ENCODE measurements at regions not wholly inside any gene's neighbourhood (a gene's known extent, or its start where the extent isn't known, plus 50 kb on each side); places are given as distances from the start of the nearest gene placed in this dataset.

DNA sequence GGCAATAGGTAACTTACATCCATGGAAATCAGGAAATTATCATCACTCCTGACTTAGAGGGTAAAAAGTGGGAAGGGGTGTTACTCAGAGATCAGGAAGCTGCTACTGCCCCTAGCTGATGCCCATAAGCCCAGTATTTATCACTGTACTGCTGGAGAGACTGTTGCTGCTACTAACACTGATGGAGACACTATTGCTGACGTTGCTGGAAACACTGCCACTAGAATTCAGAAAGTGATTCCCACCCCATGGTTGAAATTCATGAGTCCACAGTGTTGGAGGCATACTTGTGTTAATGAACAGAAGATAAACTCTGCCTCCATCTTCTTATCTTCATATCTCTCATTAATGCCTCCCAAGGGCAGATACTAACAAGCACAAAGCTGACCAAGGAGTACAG is 97.6 kb downstream of the MTX3 start:
- no peaks in the 10 kb centered on the region for H3K36me3 Mint-ChIP-seq (ENCODE audit: low read depth)
- H3K27me3 Mint-ChIP-seq = peaks cover 59% of the 10 kb centered on the region
- H3K4me3 Mint-ChIP-seq = no peak overlapping the region
- no peaks in the 10 kb centered on the region for H3K4me1 Mint-ChIP-seq (ENCODE audit: low read depth)
- Histone ChIP-seq H3K4me3 (ENCODE audit: low read length) (no peak overlapping the region), H3K9me3 (ENCODE audit: control insufficient read depth in 1 of 2, insufficient read depth in 1 of 2, low read length in 2 of 2) (peaks cover 0 to 5% of the 10 kb centered on the region in 2 experiments), H3K27me3 (ENCODE audit: control insufficient read depth in 1 of 2, insufficient read depth in 2 of 2, low read length in 2 of 2) (peaks cover 11 to 35% of the 10 kb centered on the region in 2 experiments), H3K4me1 (ENCODE audit: insufficient read depth, low read length) (no peaks in the 10 kb centered on the region), H3K36me3 (ENCODE audit: insufficient read depth, low read length) (no peaks in the 10 kb centered on the region), H3K27ac (ENCODE audit: low read depth in 1 of 2, low read length in 2 of 2) (no peak overlapping the region)
- no peaks in the 10 kb centered on the region for H3K9me3 Mint-ChIP-seq
- DNase-seq (no peak), ATAC-seq (ENCODE audit: poor library complexity) (no peak)
- CTCF ChIA-PET = no interaction called here
- H3K27ac Mint-ChIP-seq = no peak overlapping the region
- TF ChIP-seq, protein P1, sequence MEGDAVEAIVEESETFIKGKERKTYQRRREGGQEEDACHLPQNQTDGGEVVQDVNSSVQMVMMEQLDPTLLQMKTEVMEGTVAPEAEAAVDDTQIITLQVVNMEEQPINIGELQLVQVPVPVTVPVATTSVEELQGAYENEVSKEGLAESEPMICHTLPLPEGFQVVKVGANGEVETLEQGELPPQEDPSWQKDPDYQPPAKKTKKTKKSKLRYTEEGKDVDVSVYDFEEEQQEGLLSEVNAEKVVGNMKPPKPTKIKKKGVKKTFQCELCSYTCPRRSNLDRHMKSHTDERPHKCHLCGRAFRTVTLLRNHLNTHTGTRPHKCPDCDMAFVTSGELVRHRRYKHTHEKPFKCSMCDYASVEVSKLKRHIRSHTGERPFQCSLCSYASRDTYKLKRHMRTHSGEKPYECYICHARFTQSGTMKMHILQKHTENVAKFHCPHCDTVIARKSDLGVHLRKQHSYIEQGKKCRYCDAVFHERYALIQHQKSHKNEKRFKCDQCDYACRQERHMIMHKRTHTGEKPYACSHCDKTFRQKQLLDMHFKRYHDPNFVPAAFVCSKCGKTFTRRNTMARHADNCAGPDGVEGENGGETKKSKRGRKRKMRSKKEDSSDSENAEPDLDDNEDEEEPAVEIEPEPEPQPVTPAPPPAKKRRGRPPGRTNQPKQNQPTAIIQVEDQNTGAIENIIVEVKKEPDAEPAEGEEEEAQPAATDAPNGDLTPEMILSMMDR (IDR thresholded peaks at IDR 0.05) = no peak
- POLR2A ChIA-PET = no interaction called here
- intact Hi-C loops (cut with DNase I, micrococcal nuclease) = no loop called here

DNA sequence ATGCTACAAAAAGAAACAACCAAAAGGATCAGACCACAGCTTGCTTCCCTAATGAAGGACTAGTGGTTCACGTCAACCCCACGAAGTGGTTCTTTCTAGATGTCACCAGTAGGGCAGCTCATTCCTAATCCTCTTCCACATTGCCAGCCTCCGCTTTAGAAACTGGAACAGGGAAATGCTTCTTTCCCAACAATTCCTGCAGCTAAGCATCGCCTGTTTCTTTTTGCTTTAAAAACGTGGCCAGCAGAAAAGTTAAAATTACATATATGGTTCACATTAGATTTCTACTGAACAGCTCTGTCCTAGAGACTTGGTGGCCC is 100.2 kb downstream of the MTX3 start:
- H3K36me3 Mint-ChIP-seq (ENCODE audit: low read depth) = no peaks in the 10 kb centered on the region
- H3K9me3 Mint-ChIP-seq = no peaks in the 10 kb centered on the region
- Histone ChIP-seq H3K4me1 (ENCODE audit: insufficient read depth, low read length) (no peaks in the 10 kb centered on the region), H3K27me3 (ENCODE audit: control insufficient read depth in 1 of 2, insufficient read depth in 2 of 2, low read length in 2 of 2) (peaks cover 11 to 26% of the 10 kb centered on the region in 2 experiments), H3K4me3 (ENCODE audit: low read length) (no peak overlapping the region), H3K27ac (ENCODE audit: low read depth in 1 of 2, low read length in 2 of 2) (no peak overlapping the region), H3K36me3 (ENCODE audit: insufficient read depth, low read length) (no peaks in the 10 kb centered on the region), H3K9me3 (ENCODE audit: control insufficient read depth in 1 of 2, insufficient read depth in 1 of 2, low read length in 2 of 2) (peaks cover 5 to 7% of the 10 kb centered on the region in 2 experiments)
- ATAC-seq (ENCODE audit: poor library complexity) (no peak), DNase-seq (no peak)
- H3K27me3 Mint-ChIP-seq = peaks cover 39% of the 10 kb centered on the region
- no peaks in the 10 kb centered on the region for H3K4me1 Mint-ChIP-seq (ENCODE audit: low read depth)
- H3K27ac Mint-ChIP-seq = no peak overlapping the region
- ChIA-PET POLR2A (no interaction called here), CTCF (no interaction called here)
- TF ChIP-seq, protein P1 (IDR thresholded peaks at IDR 0.05) = no peak
- intact Hi-C loops (cut with DNase I, micrococcal nuclease) = no loop called here
- H3K4me3 Mint-ChIP-seq = no peak overlapping the region

DNA sequence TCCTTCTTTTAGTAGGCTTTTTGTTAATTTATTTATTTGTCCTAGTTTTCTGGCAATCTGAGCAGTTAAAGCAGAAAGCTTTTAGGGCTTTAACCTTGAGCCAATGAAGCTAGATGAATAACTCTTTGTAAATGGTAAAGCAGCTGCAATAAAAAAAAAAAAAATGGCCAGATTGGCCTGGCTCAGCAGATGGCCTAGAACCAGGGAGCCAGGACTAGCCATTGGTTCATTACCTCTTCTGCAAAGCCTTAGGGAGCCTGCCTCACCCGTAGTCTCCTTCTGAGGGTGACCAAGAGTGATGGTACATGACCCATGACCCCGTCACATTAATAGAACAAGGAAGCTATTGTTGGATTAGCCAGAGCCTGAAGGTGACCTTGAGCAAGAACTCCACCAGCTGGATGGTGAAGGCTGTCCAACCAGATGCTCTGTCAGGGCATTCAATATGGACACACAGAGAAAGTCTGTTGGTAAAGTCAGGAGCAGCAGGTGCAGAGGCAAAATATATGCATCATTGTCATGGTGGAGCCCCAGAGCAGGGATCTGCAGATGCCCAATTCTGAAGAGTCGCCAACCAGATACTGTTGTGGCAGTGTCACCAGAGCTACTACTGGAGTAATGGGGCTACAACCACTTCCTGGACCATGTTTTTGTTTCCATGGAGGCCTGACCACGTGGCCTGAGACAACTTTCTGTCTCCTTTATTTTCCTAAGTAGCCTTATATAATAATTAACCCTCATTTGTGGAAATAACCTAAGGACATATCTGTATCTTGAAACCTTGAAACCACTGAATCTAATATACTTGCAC is 100.7 kb downstream of the MTX3 start:
- DNase-seq (no peak), ATAC-seq (ENCODE audit: poor library complexity) (no peak)
- ChIA-PET POLR2A (no interaction called here), CTCF (no interaction called here)
- Mint-ChIP-seq H3K9me3 (no peaks in the 10 kb centered on the region), H3K27ac (no peak overlapping the region), H3K4me3 (no peak overlapping the region), H3K4me1 (ENCODE audit: low read depth) (no peaks in the 10 kb centered on the region), H3K36me3 (ENCODE audit: low read depth) (no peaks in the 10 kb centered on the region), H3K27me3 (peaks cover 33% of the 10 kb centered on the region)
- Histone ChIP-seq H3K27me3 (ENCODE audit: control insufficient read depth in 1 of 2, insufficient read depth in 2 of 2, low read length in 2 of 2) (peaks cover 10 to 26% of the 10 kb centered on the region in 2 experiments), H3K27ac (ENCODE audit: low read depth in 1 of 2, low read length in 2 of 2) (no peak overlapping the region), H3K4me1 (ENCODE audit: insufficient read depth, low read length) (no peaks in the 10 kb centered on the region), H3K36me3 (ENCODE audit: insufficient read depth, low read length) (no peaks in the 10 kb centered on the region), H3K4me3 (ENCODE audit: low read length) (no peak overlapping the region), H3K9me3 (ENCODE audit: control insufficient read depth in 1 of 2, insufficient read depth in 1 of 2, low read length in 2 of 2) (peaks cover 5 to 7% of the 10 kb centered on the region in 2 experiments)
- intact Hi-C loops (cut with DNase I, micrococcal nuclease) = no loop called here
- TF ChIP-seq, protein P1 (IDR thresholded peaks at IDR 0.05) = no peak
